Gastroesophageal sphincter (tissue), 4 donors: ENCODE measurements at regions not wholly inside any gene's neighbourhood (a gene's known extent, or its start where the extent isn't known, plus 50 kb on each side); places are given as distances from the start of the nearest gene placed in this dataset.

Experiments
- ATAC-seq: fragments of 150-250 bp; one replicate; pipeline ENCODE4 v1.9.1; 2016; ENCODE audit warnings: mild to moderate bottlenecking, moderate library complexity
- H3K27ac ChIP-seq, 4 donors: fragments of 200-600 bp; sonication (generic) in 3 of 4; 1 replicate in 3 of 4; 2 replicates in 1 of 4; pipeline ENCODE4 v1.5.1; 2016 to 2019
- H3K27me3 ChIP-seq: fragments of 200-600 bp; sonication (generic); one replicate; pipeline ENCODE4 v1.5.1; 2019
- H3K36me3 ChIP-seq, 2 donors: fragments of 200-600 bp; sonication (generic); one replicate each; pipeline ENCODE4 v1.5.1; 2019; ENCODE audit warnings: control low read depth in 1 of 2
- H3K4me1 ChIP-seq, 3 donors: fragments of 200-600 bp; sonication (generic); 1 replicate in 2 of 3; 2 replicates in 1 of 3; pipeline ENCODE4 v1.5.1; 2016 to 2019; ENCODE audit warnings: control low read depth in 2 of 3
- H3K4me3 ChIP-seq, 2 donors: fragments of 200-600 bp; sonication (generic); one replicate each; pipeline ENCODE4 v1.5.1; 2019; ENCODE audit warnings: mild to moderate bottlenecking in 1 of 2, moderate library complexity in 1 of 2
- H3K9me3 ChIP-seq, 3 donors: fragments of 200-600 bp; sonication (generic); one replicate each; pipeline ENCODE4 v1.5.1; 2017 to 2019; ENCODE audit warnings: control low read depth in 2 of 3
- EP300 ChIP-seq: sonication (generic); formaldehyde crosslinking; IDR thresholded peaks from one replicate; pipeline ENCODE4 v1.6.1; 2017; ENCODE audit warnings: antibody characterized with exemption, mild to moderate bottlenecking
- POLR2A ChIP-seq, 2 donors: fragments of 450-650 bp; IDR thresholded peaks; one replicate each; pipeline ENCODE4 v1.6.1; 2017; ENCODE audit warnings: antibody characterized with exemption in 2 of 2, mild to moderate bottlenecking in 2 of 2, moderate library complexity in 1 of 2
- POLR2AphosphoS5 ChIP-seq: sonication (generic); formaldehyde crosslinking; IDR thresholded peaks from one replicate; pipeline ENCODE4 v1.6.1; 2017; ENCODE audit warnings: antibody characterized with exemption
- WGBS, 2 donors: methylation state at CpG; one replicate each; pipeline ENCODE4 v1.1.5; 2018; ENCODE audit warnings: low coverage in 1 of 2; 5-methylcytosine and 5-hydroxymethylcytosine counted together
- TF ChIP-seq, protein P1 (sequence below), 4 experiments: fragments of 200-600 bp in 2 of 4; fragments of 450-650 bp in 2 of 4; sonication (generic) in 1 of 4; IDR thresholded peaks; one replicate each; pipeline ENCODE4 v1.5.1; 2017 to 2019; ENCODE audit warnings: antibody characterized with exemption in 4 of 4, mild to moderate bottlenecking in 2 of 4, moderate library complexity in 2 of 4

DNA sequence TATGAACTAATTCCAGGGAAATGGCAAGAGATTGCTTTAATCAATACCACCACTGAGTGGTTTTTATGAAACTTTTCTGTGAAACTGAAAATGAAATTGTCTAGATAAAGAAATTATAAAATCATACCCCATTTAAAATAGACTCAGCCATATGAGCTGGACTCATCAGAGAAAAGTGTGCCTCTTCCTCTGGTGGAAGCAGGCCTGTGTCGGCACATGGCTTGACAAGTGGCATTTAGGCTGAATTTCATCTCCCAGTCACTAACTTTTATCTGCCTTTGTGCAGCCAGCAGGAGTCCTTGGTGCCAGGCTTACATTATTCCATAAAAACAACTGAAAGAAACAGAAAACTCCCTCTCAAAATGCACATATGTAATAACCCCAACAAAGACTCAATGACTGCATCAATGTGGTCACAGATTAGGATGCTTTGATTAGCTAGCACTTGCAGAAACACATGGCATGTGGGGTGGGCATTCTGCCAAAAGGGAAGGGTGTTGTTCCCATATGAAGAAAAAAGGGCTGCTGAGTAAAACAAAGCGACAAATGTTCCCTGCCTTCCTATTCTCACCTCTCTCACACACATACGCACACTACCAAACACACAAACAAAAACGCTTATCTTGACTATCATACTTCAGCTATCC, 232.3 kb downstream of the PABPC4L start:
- ATAC-seq = no peak
- Histone ChIP-seq H3K9me3 (peaks cover 0 to 21% (median 0%) of the 10 kb centered on the region in 3 donors), H3K27me3 (no peaks in the 10 kb centered on the region), H3K4me3 (no peak overlapping the region), H3K36me3 (no peaks in the 10 kb centered on the region), H3K27ac (no peak overlapping the region), H3K4me1 (no peaks in the 10 kb centered on the region)
- WGBS, 2 donors = 49 to 73% methylated on average over 4 of the region's 4 CpGs
- TF ChIP-seq POLR2A (IDR thresholded peaks at IDR 0.05) (no peak), EP300 (no peak), POLR2AphosphoS5 (no peak)
- TF ChIP-seq, protein P1, sequence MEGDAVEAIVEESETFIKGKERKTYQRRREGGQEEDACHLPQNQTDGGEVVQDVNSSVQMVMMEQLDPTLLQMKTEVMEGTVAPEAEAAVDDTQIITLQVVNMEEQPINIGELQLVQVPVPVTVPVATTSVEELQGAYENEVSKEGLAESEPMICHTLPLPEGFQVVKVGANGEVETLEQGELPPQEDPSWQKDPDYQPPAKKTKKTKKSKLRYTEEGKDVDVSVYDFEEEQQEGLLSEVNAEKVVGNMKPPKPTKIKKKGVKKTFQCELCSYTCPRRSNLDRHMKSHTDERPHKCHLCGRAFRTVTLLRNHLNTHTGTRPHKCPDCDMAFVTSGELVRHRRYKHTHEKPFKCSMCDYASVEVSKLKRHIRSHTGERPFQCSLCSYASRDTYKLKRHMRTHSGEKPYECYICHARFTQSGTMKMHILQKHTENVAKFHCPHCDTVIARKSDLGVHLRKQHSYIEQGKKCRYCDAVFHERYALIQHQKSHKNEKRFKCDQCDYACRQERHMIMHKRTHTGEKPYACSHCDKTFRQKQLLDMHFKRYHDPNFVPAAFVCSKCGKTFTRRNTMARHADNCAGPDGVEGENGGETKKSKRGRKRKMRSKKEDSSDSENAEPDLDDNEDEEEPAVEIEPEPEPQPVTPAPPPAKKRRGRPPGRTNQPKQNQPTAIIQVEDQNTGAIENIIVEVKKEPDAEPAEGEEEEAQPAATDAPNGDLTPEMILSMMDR (IDR thresholded peaks at IDR 0.05) = no peak

DNA sequence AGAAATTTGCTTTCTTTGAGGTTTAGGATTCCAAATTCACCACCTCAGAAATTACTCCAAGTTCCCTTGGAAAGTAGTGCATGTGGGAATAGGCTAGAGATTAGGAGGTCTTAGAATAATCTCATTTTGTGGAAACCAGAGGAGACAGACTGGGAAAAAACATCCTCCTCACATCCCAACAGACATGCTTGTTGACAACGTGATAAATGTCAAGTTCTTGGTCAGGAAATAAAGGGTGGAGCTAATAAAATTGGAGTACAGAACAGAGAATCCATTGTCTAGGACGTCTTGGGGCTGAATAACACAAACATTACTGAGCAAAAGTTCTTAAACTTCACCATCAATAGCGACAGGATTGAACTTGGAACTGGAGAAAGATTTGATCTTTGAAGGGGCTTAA, 233.4 kb downstream of the PABPC4L start:
- no peak overlapping the region for H3K4me3 ChIP-seq
- peaks cover 0 to 21% (median 0%) of the 10 kb centered on the region in 3 donors for H3K9me3 ChIP-seq
- H3K36me3 ChIP-seq = no peaks in the 10 kb centered on the region
- no peak for ATAC-seq
- H3K27me3 ChIP-seq = no peaks in the 10 kb centered on the region
- TF ChIP-seq POLR2AphosphoS5 (no peak), POLR2A (IDR thresholded peaks at IDR 0.05) (no peak), EP300 (no peak)
- TF ChIP-seq, protein P1 (IDR thresholded peaks at IDR 0.05) = no peak
- no peak overlapping the region for H3K27ac ChIP-seq
- no peaks in the 10 kb centered on the region for H3K4me1 ChIP-seq
- WGBS, 2 donors = 59 to 72% methylated on average over 3 of the region's 3 CpGs

DNA sequence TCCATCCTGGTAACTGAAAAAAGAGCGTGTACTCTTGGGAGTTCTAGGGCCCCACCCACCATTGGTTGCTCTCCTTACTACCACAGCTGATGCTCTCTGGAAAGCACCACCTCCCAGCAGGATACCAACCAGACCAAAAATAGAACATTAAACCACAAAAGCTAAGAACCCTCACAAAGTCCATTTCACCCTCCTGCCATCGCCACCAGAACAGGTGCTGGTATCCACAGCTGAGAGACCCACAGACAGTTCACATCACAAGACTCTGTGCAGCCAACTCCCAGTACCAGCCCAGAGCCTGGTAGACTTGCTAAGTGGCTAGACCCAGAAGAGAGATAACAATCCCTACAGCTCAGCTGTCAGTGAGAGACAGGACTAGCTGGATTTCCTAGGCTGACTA, 240.6 kb downstream of the PABPC4L start:
- Histone ChIP-seq H3K4me1 (no peaks in the 10 kb centered on the region), H3K36me3 (no peaks in the 10 kb centered on the region), H3K9me3 (peaks cover 0 to 28% (median 0%) of the 10 kb centered on the region in 3 donors), H3K4me3 (no peak overlapping the region), H3K27me3 (no peaks in the 10 kb centered on the region), H3K27ac (no peak overlapping the region)
- TF ChIP-seq POLR2A (IDR thresholded peaks at IDR 0.05) (no peak), EP300 (no peak), POLR2AphosphoS5 (no peak)
- TF ChIP-seq, protein P1 (IDR thresholded peaks at IDR 0.05) = no peak
- 100% methylated on average over 1 of the region's 2 CpGs; no CpG with 5 or more reads in 1 of the 2 donors for WGBS, 2 donors
- no peak for ATAC-seq

DNA sequence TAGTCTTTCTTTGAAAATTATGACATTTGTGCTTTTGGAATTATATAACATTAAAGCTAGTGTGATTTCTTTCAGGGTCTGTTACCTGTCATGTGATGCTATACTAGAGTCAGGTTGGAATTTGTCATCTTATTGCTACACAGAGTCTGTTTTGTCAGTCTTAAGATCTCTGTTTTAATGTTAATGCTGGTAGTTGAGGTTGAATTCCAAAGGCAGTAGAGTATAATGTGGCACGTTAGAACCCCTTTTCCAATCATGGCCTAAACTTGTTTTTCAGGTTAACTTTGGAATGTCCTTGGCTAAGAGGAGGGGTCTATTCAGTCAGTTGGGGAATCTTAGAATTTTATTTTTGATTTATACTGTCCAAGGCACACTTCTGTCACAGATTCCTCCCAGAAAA, 258.5 kb downstream of the PABPC4L start:
- 73% methylated on average over 1 of the region's 1 CpG; no CpG with 5 or more reads in 1 of the 2 donors for WGBS, 2 donors
- TF ChIP-seq, protein P1 (IDR thresholded peaks at IDR 0.05) = no peak
- TF ChIP-seq EP300 (no peak), POLR2A (IDR thresholded peaks at IDR 0.05) (no peak), POLR2AphosphoS5 (no peak)
- H3K27me3 ChIP-seq = no peaks in the 10 kb centered on the region
- H3K36me3 ChIP-seq = no peaks in the 10 kb centered on the region
- H3K9me3 ChIP-seq = no peaks in the 10 kb centered on the region
- ATAC-seq = no peak
- no peak overlapping the region for H3K27ac ChIP-seq
- H3K4me1 ChIP-seq = no peaks in the 10 kb centered on the region
- H3K4me3 ChIP-seq = no peak overlapping the region

DNA sequence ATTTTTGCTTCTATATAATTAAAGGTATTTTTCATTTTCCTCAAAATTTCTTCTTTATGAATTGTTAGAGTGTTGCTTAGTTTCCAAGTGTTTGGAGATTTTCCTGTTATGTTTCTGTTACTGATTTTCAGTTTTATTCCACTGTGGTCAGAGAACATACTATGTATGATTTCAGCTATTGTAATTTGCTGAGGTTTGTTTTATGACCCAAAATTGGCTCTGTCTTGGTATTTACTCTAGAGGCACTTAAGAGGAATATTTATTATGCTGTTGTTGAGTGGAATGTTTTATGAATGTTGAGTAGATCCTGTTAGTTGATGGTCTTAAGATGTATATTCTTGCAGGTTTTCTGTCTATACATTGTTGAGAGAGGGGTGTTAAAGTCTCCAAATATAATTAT, 263.5 kb downstream of the PABPC4L start:
- no peak for TF ChIP-seq EP300
- TF ChIP-seq POLR2A (IDR thresholded peaks at IDR 0.05) = no peak
- TF ChIP-seq POLR2AphosphoS5 = no peak
- TF ChIP-seq, protein P1 (IDR thresholded peaks at IDR 0.05) = no peak
- Histone ChIP-seq H3K27me3 (no peaks in the 10 kb centered on the region), H3K9me3 (no peaks in the 10 kb centered on the region), H3K36me3 (no peaks in the 10 kb centered on the region), H3K4me1 (no peaks in the 10 kb centered on the region), H3K4me3 (no peak overlapping the region), H3K27ac (no peak overlapping the region)
- ATAC-seq = no peak
